DND-41 (cell line): ENCODE measurements at regions not wholly inside any gene's neighbourhood (a gene's known extent, or its start where the extent isn't known, plus 50 kb on each side); places are given as distances from the start of the nearest gene placed in this dataset.

Experiments used
- ATAC-seq: fragments of 200-7000 bp; cut with Tn5 transposase; 3 replicates; pipeline ENCODE4 v1.9.1; 2021; ENCODE audit warnings: low read depth; ENCODE audit not compliant: insufficient read depth
- DNase-seq: peaks from one replicate; pipeline ENCODE4 v3.0.0-alpha.2; 2020
- H2AFZ ChIP-seq: 2 replicates; pipeline ENCODE4 v1.6.0; 2012; ENCODE audit warnings: low read depth, low read length
- H3K27ac ChIP-seq: 2 replicates; pipeline ENCODE4 v1.5.1; 2012; ENCODE audit warnings: low read length, inconsistent platforms
- H3K27me3 ChIP-seq: fragments of 200-600 bp; sonication (generic); 2 replicates; pipeline ENCODE4 v1.6.0; 2012; ENCODE audit warnings: low read length, mild to moderate bottlenecking, inconsistent platforms; ENCODE audit not compliant: insufficient read depth, poor library complexity
- H3K36me3 ChIP-seq: 2 replicates; pipeline ENCODE4 v1.5.1; 2012; ENCODE audit warnings: low read length, inconsistent platforms; ENCODE audit not compliant: insufficient read depth
- H3K4me1 ChIP-seq: 2 replicates; pipeline ENCODE4 v1.5.1; 2012; ENCODE audit warnings: mild to moderate bottlenecking, low read length; ENCODE audit not compliant: insufficient read depth
- H3K4me2 ChIP-seq: 2 replicates; pipeline ENCODE4 v1.6.0; 2012; ENCODE audit warnings: mild to moderate bottlenecking, moderate library complexity, low read length, inconsistent platforms; ENCODE audit not compliant: insufficient read depth
- H3K4me3 ChIP-seq, 2 experiments: fragments of 200-600 bp in 1 of 2; shearing (Covaris generic) in 1 of 2; 2 replicates each; pipeline ENCODE4 v1.5.1; 2012 to 2016; ENCODE audit warnings: inconsistent platforms in 2 of 2, low read length in 2 of 2, mild to moderate bottlenecking in 2 of 2, low read depth in 1 of 2, moderate library complexity in 1 of 2
- H3K79me2 ChIP-seq: 2 replicates; pipeline ENCODE4 v1.6.0; 2012; ENCODE audit warnings: low read length, inconsistent platforms; ENCODE audit not compliant: insufficient read depth
- H3K9ac ChIP-seq: 2 replicates; pipeline ENCODE4 v1.6.0; 2012; ENCODE audit warnings: low read depth, mild to moderate bottlenecking, inconsistent platforms, low read length, moderate library complexity
- H3K9me3 ChIP-seq: 2 replicates; pipeline ENCODE4 v1.5.1; 2012; ENCODE audit warnings: low read length, moderate library complexity, mild to moderate bottlenecking, inconsistent platforms; ENCODE audit not compliant: insufficient read depth, severe bottlenecking
- H4K20me1 ChIP-seq: 2 replicates; pipeline ENCODE4 v1.6.0; 2012; ENCODE audit warnings: low read length; ENCODE audit not compliant: insufficient read depth
- EZH2 ChIP-seq: IDR thresholded peaks from 3 replicates; pipeline ENCODE4 v1.6.1; 2012; ENCODE audit warnings: borderline replicate concordance, low read depth, mild to moderate bottlenecking, moderate library complexity, low read length, inconsistent platforms; ENCODE audit not compliant: severe bottlenecking
- TF ChIP-seq, protein P1 (sequence below): IDR thresholded peaks from 2 replicates; pipeline ENCODE4 v1.5.1; 2012; ENCODE audit warnings: borderline replicate concordance, low read length, moderate library complexity, mild to moderate bottlenecking; ENCODE audit not compliant: poor library complexity, severe bottlenecking; ENCODE audit errors: extremely low read depth

DNA sequence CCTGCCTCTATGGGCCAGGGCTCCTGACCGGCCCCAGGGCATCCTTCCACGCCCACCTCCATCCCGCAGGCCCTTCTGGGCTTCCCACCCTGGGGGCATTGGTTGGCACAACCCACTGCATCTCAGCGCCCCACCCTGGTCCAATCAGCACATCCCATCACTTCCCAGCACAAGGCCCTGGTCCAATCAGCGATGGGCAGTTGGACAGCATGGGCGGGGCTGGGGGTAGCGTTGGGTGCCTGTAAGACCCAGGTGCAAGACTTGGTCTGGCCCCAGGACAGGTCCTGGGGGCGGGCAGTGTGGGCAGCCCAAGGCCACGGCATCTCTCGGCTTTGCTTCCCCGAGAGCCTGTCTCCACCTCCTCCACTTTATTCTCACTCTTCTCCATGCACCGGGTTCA, 298.5 kb downstream of the BMP7 start:
- Histone ChIP-seq H3K4me1 (no peaks in the 10 kb centered on the region), H3K27ac (no peak overlapping the region), H3K4me3 (no peak overlapping the region), H3K4me2 (no peak overlapping the region), H3K27me3 (peaks cover 4% of the 10 kb centered on the region), H2AFZ (no peak overlapping the region), H3K79me2 (no peaks in the 10 kb centered on the region), H4K20me1 (no peaks in the 10 kb centered on the region; the same call in none of the 2 replicates), H3K36me3 (no peaks in the 10 kb centered on the region), H3K9ac (no peak overlapping the region), H3K9me3 (no peaks in the 10 kb centered on the region)
- no peak for DNase-seq
- ATAC-seq = no peak
- TF ChIP-seq EZH2 = no peak
- TF ChIP-seq, protein P1, sequence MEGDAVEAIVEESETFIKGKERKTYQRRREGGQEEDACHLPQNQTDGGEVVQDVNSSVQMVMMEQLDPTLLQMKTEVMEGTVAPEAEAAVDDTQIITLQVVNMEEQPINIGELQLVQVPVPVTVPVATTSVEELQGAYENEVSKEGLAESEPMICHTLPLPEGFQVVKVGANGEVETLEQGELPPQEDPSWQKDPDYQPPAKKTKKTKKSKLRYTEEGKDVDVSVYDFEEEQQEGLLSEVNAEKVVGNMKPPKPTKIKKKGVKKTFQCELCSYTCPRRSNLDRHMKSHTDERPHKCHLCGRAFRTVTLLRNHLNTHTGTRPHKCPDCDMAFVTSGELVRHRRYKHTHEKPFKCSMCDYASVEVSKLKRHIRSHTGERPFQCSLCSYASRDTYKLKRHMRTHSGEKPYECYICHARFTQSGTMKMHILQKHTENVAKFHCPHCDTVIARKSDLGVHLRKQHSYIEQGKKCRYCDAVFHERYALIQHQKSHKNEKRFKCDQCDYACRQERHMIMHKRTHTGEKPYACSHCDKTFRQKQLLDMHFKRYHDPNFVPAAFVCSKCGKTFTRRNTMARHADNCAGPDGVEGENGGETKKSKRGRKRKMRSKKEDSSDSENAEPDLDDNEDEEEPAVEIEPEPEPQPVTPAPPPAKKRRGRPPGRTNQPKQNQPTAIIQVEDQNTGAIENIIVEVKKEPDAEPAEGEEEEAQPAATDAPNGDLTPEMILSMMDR = no peak

DNA sequence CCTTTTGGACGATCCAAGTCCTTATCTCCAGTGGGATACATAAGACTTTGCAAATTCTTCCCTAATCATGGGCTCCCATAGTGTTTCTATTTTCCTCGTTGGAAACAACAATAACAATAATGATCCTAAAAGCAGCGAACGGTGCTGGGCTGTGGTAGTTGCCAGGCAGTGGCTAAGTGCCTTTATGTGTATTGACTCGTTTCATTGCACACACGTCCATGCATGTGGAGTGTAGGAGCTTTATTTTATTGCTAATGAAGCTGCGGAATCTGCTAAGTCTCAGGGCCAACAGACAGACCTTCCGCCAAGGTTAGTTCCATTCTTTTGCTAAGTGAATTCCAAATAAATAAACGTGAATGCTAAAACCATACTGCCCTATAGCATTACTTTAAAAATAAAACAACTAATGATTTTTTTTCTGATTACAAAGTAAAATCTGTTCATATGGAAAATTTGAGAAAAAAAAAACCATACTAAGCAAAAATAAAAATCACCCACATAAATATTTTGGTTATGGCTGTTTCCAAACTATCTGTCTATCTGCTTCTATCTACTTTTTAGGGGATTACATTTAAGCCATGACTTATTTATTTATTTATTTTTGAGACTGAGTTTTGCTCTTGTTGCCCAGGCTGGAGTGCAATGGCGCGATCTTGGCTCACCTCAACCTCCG, 297.9 kb downstream of the BMP7 start:
- DNase-seq (no peak), ATAC-seq (no peak)
- H3K36me3 ChIP-seq = no peaks in the 10 kb centered on the region
- H3K4me2 ChIP-seq = no peak overlapping the region
- no peak overlapping the region for H3K9ac ChIP-seq
- H4K20me1 ChIP-seq = no peaks in the 10 kb centered on the region; the same call in none of the 2 replicates
- no peak overlapping the region for H2AFZ ChIP-seq
- no peaks in the 10 kb centered on the region for H3K9me3 ChIP-seq
- no peak overlapping the region for H3K4me3 ChIP-seq
- TF ChIP-seq, protein P1 = no peak
- no peak for TF ChIP-seq EZH2
- peaks cover 10% of the 10 kb centered on the region for H3K27me3 ChIP-seq
- no peaks in the 10 kb centered on the region for H3K79me2 ChIP-seq
- no peaks in the 10 kb centered on the region for H3K4me1 ChIP-seq
- H3K27ac ChIP-seq = no peak overlapping the region

DNA sequence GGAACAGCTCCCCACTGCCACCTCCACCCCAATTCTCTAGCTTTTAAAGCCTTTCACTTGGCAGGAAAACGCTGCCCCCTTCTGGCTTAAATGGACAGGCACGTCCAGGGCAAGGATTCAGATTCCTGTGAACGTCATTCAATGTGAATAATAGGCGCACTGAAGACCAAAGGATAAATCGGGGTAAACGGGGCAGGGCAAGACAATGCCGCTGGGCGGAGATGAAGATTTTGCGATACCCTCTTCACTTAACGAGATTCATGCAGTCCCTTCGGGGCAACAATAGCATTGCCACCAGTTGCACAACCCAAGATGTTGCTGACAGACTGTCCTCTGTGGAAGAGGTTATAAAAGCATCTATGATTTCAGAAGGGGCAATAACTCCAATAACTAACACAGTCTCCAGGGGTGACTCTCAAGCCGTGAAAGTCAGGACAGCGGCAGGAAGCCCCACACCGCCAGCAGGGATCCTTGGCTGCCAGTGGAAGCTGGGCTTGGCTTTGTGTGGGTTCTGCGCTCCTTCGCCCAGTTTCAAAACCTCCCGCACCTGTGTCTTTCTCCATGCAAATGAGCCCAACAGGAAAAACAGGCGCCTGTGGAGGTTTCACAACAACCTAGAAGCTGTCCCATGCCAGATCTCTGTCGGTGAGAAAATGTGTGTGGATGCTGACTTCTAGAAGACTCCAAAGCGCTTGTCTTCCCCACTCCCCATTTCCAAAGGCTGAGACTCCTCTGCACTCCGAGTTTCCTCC, 291.8 kb downstream of the BMP7 start:
- Histone ChIP-seq H3K36me3 (no peaks in the 10 kb centered on the region), H3K4me1 (no peaks in the 10 kb centered on the region), H3K4me2 (no peak overlapping the region), H3K79me2 (no peaks in the 10 kb centered on the region), H2AFZ (no peak overlapping the region), H3K4me3 (no peak overlapping the region), H3K9me3 (no peaks in the 10 kb centered on the region), H3K9ac (no peak overlapping the region), H3K27me3 (peaks cover 19% of the 10 kb centered on the region), H4K20me1 (no peaks in the 10 kb centered on the region; the same call in none of the 2 replicates), H3K27ac (no peak overlapping the region)
- TF ChIP-seq EZH2 = no peak
- TF ChIP-seq, protein P1 = peak; percentile 69
- ATAC-seq (no peak), DNase-seq (peak; percentile 23)
